GM12874 (cell line): ENCODE measurements at regions not wholly inside any gene's neighbourhood (a gene's known extent, or its start where the extent isn't known, plus 50 kb on each side); places are given as distances from the start of the nearest gene placed in this dataset.

Experiments used
- TF ChIP-seq, protein P1 (sequence below): IDR thresholded peaks from 2 replicates; pipeline ENCODE4 v1.5.1; 2011; ENCODE audit warnings: low read depth, mild to moderate bottlenecking, control low read depth, low read length, moderate library complexity; ENCODE audit not compliant: insufficient read depth

DNA sequence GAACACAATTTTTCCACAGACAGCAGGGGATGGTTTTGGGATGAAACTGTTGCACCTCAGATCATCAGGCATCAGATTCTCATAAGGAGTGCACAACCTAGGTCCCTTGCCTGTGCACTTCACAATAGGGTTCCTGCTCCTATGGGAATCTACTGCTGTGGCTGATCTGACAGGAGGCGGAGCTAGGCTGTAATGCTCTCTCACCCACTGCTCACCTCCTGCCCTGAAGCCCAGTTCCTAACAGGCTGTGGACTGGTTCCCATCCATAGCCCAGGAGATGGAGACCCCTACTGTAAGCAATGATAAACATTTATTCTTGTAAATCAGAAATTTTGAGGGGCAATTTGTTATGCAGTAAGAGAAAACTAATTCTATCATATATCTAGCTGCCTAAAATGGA is 1234.7 kb downstream of the SLITRK1 start:
- TF ChIP-seq, protein P1, sequence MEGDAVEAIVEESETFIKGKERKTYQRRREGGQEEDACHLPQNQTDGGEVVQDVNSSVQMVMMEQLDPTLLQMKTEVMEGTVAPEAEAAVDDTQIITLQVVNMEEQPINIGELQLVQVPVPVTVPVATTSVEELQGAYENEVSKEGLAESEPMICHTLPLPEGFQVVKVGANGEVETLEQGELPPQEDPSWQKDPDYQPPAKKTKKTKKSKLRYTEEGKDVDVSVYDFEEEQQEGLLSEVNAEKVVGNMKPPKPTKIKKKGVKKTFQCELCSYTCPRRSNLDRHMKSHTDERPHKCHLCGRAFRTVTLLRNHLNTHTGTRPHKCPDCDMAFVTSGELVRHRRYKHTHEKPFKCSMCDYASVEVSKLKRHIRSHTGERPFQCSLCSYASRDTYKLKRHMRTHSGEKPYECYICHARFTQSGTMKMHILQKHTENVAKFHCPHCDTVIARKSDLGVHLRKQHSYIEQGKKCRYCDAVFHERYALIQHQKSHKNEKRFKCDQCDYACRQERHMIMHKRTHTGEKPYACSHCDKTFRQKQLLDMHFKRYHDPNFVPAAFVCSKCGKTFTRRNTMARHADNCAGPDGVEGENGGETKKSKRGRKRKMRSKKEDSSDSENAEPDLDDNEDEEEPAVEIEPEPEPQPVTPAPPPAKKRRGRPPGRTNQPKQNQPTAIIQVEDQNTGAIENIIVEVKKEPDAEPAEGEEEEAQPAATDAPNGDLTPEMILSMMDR, result no peak

DNA sequence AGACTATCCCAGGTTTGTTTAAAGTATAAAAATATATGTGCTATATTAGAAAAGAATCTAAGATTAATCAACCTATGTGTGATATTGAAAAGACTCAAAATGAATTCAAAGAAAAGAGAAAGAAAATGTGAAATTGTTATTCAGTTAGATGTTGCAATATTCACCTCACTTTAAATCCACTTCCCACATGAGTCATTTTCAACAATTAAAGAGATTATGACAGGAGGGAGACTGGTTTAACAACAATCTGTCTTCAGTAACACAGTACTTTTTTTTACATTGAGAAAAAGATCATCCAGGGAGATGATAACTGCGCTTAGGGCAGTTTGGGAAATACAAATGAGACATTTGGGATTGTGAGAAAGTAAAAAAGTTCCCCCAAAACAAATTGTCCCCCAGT is 1246.2 kb downstream of the SLITRK1 start:
- TF ChIP-seq, protein P1, result no peak

GRCh38 chr13:82634946-82635345 is 1247.3 kb downstream of the SLITRK1 start:
- TF ChIP-seq, protein P1, result no peak

- TF ChIP-seq, protein P1, result no peak
Measured at GRCh38 chr13:82627183-82627582, 1255.1 kb downstream of the SLITRK1 start.

- TF ChIP-seq, protein P1, result no peak
Measured at GRCh38 chr13:82625717-82626116, 1256.6 kb downstream of the SLITRK1 start.

DNA sequence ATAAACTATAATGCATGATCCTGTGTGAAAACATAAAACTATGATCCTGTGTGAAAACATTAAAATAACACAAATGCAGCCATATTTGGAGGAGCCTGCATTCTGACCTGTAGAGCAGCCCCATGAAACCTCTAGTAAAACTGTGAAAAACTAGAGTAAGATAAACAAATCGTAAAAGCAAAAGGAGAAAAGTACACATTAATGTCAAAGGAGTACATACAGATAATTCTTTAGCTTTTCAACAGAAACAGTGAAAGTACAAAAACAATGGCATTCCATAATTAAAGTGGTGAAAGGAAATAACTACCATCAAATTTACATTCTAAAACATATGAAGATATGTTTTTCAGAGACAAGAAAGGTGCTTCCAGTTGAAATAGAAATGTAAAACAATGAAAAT is 1267.2 kb downstream of the SLITRK1 start:
- TF ChIP-seq, protein P1, result no peak

GRCh38 chr13:82614086-82614485 is 1268.2 kb downstream of the SLITRK1 start:
- TF ChIP-seq, protein P1, result no peak

DNA sequence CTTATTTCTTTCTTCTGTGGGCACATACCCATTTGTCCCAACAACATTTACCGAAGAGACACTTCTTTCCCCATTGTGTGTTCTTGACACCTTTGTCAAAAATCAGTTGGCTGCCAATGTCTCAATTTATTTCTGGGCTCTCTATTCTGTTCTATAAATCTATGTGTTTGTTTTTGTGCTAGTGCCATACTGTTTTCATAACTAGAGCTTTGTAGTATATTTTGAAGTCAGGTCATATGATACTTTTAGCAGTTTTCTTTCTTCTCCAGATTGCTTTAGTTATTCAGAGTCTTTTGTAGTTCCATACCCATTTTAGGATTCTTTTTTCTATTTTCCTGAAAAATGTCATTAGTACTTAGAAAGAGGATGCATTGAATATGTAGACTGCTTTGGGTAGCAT is 1276.3 kb downstream of the SLITRK1 start:
- TF ChIP-seq, protein P1, result no peak
